Gastrocnemius medialis (tissue), 4 donors: ENCODE measurements at regions not wholly inside any gene's neighbourhood (a gene's known extent, or its start where the extent isn't known, plus 50 kb on each side); places are given as distances from the start of the nearest gene placed in this dataset.

ENCODE experiments used
- ATAC-seq, 2 donors: fragments of 150-250 bp; one replicate each; pipeline ENCODE4 v1.9.1; 2016
- DNase-seq, 2 donors: peaks; one replicate each; pipeline ENCODE4 v3.0.0-alpha.2; 2019
- H3K27ac ChIP-seq, 4 donors: fragments of 200-600 bp; sonication (generic); 1 replicate in 1 of 4; 2 replicates in 3 of 4; pipeline ENCODE4 v1.5.1; 2016 to 2018; ENCODE audit warnings: mild to moderate bottlenecking in 2 of 4, moderate library complexity in 1 of 4
- H3K27me3 ChIP-seq, 3 donors: fragments of 200-600 bp; sonication (generic) in 2 of 3; 1 replicate in 1 of 3; 2 replicates in 2 of 3; pipeline versions ENCODE4 v1.5.1 to v1.6.0; 2016 to 2019; ENCODE audit warnings: mild to moderate bottlenecking in 1 of 3, moderate library complexity in 1 of 3
- H3K36me3 ChIP-seq, 2 donors: fragments of 200-600 bp; sonication (generic) in 1 of 2; one replicate each; pipeline ENCODE4 v1.5.1; 2017 to 2018
- H3K4me1 ChIP-seq, 2 donors: fragments of 200-600 bp; sonication (generic) in 1 of 2; one replicate each; pipeline ENCODE4 v1.5.1; 2016 to 2017; ENCODE audit warnings: mild to moderate bottlenecking in 2 of 2
- H3K4me3 ChIP-seq, 4 donors: fragments of 200-600 bp; sonication (generic) in 3 of 4; 1 replicate in 1 of 4; 2 replicates in 3 of 4; pipeline ENCODE4 v1.5.1; 2016 to 2019; ENCODE audit warnings: mild to moderate bottlenecking in 2 of 4
- H3K9me3 ChIP-seq, 3 donors: fragments of 200-600 bp; sonication (generic) in 2 of 3; 1 replicate in 1 of 3; 2 replicates in 2 of 3; pipeline ENCODE4 v1.5.1; 2016 to 2019
- POLR2A ChIP-seq, 2 donors: fragments of 450-650 bp; IDR thresholded peaks; one replicate each; pipeline ENCODE4 v1.6.1; 2017; ENCODE audit warnings: antibody characterized with exemption in 2 of 2, mild to moderate bottlenecking in 2 of 2, moderate library complexity in 2 of 2
- in situ Hi-C, 4 donors: fragments of 200-750 bp; cut with MboI; loops; one replicate each; pipeline versions ENCODE4 v1.15.0 to v1.8.0; 2017; ENCODE audit warnings: low sequenced_read_pairs in 4 of 4
- intact Hi-C: fragments of 100-400 bp; cut with DNase I; formaldehyde crosslinking; loops from one replicate; pipeline ENCODE4 v1.15.1; 2023; ENCODE audit warnings: low total_unique reads
- TF ChIP-seq, protein P1 (sequence below), 5 experiments: fragments of 450-650 bp in 3 of 5; fragments of 200-600 bp in 2 of 5; sonication (generic) in 2 of 5; IDR thresholded peaks in 4 of 5; conservative IDR thresholded peaks in 1 of 5; 1 replicate in 4 of 5; 2 replicates in 1 of 5; pipeline ENCODE4 v1.5.1; 2016 to 2019; ENCODE audit warnings: antibody characterized with exemption in 5 of 5, mild to moderate bottlenecking in 3 of 5, moderate library complexity in 3 of 5

DNA sequence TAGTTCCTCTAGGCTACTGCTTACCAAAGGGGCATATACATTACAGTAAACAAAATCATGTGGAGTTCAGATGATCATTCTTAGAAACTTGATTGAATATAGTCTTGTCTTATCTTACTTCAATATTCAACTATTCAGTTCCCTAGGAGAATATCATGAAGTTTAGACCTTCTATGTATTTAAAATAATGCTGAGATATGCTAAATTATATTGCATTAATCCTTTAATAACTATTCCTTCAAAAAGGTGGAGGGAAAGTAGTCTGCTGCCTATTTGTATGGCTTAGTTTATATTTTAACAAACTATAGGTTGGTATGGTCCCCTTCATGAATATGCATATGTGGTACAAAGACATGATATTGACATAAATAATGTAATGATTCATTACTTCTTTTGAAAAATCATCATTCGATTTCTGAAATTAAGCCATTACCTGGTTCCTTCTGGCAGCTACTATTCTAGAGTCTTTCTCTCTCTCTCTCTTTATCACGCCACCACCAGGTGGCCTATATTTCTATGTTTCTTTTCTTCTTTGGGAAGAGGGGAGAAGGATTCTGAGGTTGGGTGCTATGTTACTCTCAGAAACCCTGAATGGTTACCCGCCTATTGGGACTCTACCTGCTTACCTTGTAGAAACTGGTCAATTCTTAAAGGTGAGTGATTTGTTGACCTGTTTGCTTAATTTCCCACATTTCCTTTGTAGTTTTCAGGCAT lies 855.8 kb downstream of the HACE1 start:
- Histone ChIP-seq H3K4me1 (no peaks in the 10 kb centered on the region), H3K9me3 (no peaks in the 10 kb centered on the region), H3K36me3 (no peaks in the 10 kb centered on the region), H3K4me3 (no peak overlapping the region), H3K27me3 (no peaks in the 10 kb centered on the region), H3K27ac (no peak overlapping the region)
- no peak for DNase-seq
- TF ChIP-seq, protein P1, sequence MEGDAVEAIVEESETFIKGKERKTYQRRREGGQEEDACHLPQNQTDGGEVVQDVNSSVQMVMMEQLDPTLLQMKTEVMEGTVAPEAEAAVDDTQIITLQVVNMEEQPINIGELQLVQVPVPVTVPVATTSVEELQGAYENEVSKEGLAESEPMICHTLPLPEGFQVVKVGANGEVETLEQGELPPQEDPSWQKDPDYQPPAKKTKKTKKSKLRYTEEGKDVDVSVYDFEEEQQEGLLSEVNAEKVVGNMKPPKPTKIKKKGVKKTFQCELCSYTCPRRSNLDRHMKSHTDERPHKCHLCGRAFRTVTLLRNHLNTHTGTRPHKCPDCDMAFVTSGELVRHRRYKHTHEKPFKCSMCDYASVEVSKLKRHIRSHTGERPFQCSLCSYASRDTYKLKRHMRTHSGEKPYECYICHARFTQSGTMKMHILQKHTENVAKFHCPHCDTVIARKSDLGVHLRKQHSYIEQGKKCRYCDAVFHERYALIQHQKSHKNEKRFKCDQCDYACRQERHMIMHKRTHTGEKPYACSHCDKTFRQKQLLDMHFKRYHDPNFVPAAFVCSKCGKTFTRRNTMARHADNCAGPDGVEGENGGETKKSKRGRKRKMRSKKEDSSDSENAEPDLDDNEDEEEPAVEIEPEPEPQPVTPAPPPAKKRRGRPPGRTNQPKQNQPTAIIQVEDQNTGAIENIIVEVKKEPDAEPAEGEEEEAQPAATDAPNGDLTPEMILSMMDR (IDR thresholded peaks at IDR 0.05 in 4 of 5, conservative IDR thresholded peaks at IDR 0.05 in 1 of 5) = no peak
- TF ChIP-seq POLR2A (IDR thresholded peaks at IDR 0.05) = no peak
- intact Hi-C loops = no loop called here
- in situ Hi-C loops = no loop called here
- ATAC-seq = no peak

DNA sequence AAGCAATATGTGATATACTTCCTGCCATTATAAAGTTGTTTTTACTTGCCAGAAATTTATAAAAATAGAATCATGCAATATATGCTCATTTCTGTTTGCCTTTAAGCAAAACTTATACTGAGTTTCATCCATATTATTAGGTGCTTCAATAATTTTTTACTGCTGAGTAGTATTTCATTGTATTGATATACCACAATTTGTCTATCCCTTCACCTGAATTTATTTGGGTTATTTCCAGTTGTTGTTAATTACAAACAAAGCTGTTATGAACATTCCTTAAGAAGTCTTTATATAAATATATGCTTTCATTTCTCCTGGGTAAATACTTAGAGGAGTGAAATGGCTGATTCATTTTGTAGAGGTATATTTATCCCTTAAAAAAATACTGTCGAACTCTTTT lies 864.1 kb downstream of the HACE1 start:
- ATAC-seq (no peak), DNase-seq (no peak)
- no peaks in the 10 kb centered on the region for H3K9me3 ChIP-seq
- H3K4me3 ChIP-seq = no peak overlapping the region
- H3K4me1 ChIP-seq = no peaks in the 10 kb centered on the region
- H3K27me3 ChIP-seq = no peaks in the 10 kb centered on the region
- intact Hi-C loops = no loop called here
- in situ Hi-C loops = no loop called here
- TF ChIP-seq, protein P1 (IDR thresholded peaks at IDR 0.05 in 4 of 5, conservative IDR thresholded peaks at IDR 0.05 in 1 of 5) = no peak
- TF ChIP-seq POLR2A (IDR thresholded peaks at IDR 0.05) = no peak
- H3K27ac ChIP-seq = no peak overlapping the region
- H3K36me3 ChIP-seq = no peaks in the 10 kb centered on the region

GRCh38 chr6:103983860-103984259 lies 875.9 kb downstream of the HACE1 start:
- intact Hi-C loops = no loop called here
- Histone ChIP-seq H3K9me3 (no peaks in the 10 kb centered on the region), H3K27ac (no peak overlapping the region), H3K4me1 (no peaks in the 10 kb centered on the region), H3K27me3 (no peaks in the 10 kb centered on the region), H3K4me3 (no peak overlapping the region), H3K36me3 (no peaks in the 10 kb centered on the region)
- in situ Hi-C loops = no loop called here
- no peak for DNase-seq
- no peak for ATAC-seq
- no peak for TF ChIP-seq POLR2A (IDR thresholded peaks at IDR 0.05)
- TF ChIP-seq, protein P1 (IDR thresholded peaks at IDR 0.05 in 4 of 5, conservative IDR thresholded peaks at IDR 0.05 in 1 of 5) = no peak

GRCh38 chr6:103983011-103983410 lies 876.7 kb downstream of the HACE1 start:
- no peak overlapping the region for H3K27ac ChIP-seq
- no peak for ATAC-seq
- H3K9me3 ChIP-seq = no peaks in the 10 kb centered on the region
- H3K36me3 ChIP-seq = no peaks in the 10 kb centered on the region
- TF ChIP-seq, protein P1 (IDR thresholded peaks at IDR 0.05 in 4 of 5, conservative IDR thresholded peaks at IDR 0.05 in 1 of 5) = no peak
- no peak for TF ChIP-seq POLR2A (IDR thresholded peaks at IDR 0.05)
- no peak overlapping the region for H3K4me3 ChIP-seq
- no peak for DNase-seq
- intact Hi-C loops = no loop called here
- no peaks in the 10 kb centered on the region for H3K27me3 ChIP-seq
- in situ Hi-C loops = no loop called here
- no peaks in the 10 kb centered on the region for H3K4me1 ChIP-seq

DNA sequence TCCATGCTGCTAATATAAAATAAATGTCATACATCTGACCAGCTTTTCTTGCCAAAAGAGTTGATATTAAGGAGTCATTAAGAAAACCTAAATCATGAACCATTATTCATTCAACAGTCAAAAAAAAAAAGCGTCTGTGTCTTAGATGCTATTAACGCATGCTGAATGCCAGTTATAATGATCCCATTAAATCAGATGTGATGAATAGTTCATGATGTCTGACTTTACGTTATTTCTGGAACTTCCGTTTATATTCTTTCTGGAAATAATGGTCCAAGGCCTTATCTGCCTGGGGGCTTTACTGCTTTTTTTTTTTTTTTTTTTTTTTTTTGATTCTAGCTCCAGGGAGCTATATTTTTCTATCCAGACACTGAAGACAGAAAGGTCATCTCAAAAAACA lies 877.1 kb downstream of the HACE1 start:
- intact Hi-C loops = no loop called here
- Histone ChIP-seq H3K9me3 (no peaks in the 10 kb centered on the region), H3K4me3 (no peak overlapping the region), H3K36me3 (no peaks in the 10 kb centered on the region), H3K27ac (no peak overlapping the region), H3K27me3 (no peaks in the 10 kb centered on the region), H3K4me1 (no peaks in the 10 kb centered on the region)
- in situ Hi-C loops = no loop called here
- TF ChIP-seq, protein P1 (IDR thresholded peaks at IDR 0.05 in 4 of 5, conservative IDR thresholded peaks at IDR 0.05 in 1 of 5) = no peak
- TF ChIP-seq POLR2A (IDR thresholded peaks at IDR 0.05) = no peak
- DNase-seq (no peak), ATAC-seq (no peak)
